Activated CD4-positive, alpha-beta T cell treated with anti-CD3 and anti-CD28 coated beads, Interleukin-2, amount 10 ng/mL, durations not matched to agents 24 days and 14 days (primary cell): ENCODE measurements at regions not wholly inside any gene's neighbourhood (a gene's known extent, or its start where the extent isn't known, plus 50 kb on each side); places are given as distances from the start of the nearest gene placed in this dataset.

Experiments
- DNase-seq: peaks from one replicate; pipeline ENCODE4 v3.0.0; 2022
- H3K27ac Mint-ChIP-seq: one replicate; pipeline ENCODE4 v1.8.0; 2022; ENCODE audit warnings: mild to moderate bottlenecking, mixed read lengths
- H3K27me3 Mint-ChIP-seq: one replicate; pipeline ENCODE4 v1.8.0; 2022; ENCODE audit warnings: mixed read lengths
- H3K36me3 Mint-ChIP-seq: one replicate; pipeline ENCODE4 v1.8.0; 2022; ENCODE audit warnings: low read depth, mild to moderate bottlenecking, mixed read lengths
- H3K4me1 Mint-ChIP-seq: one replicate; pipeline ENCODE4 v1.8.0; 2021; ENCODE audit warnings: mixed read lengths
- H3K4me3 Mint-ChIP-seq: one replicate; pipeline ENCODE4 v1.8.0; 2022; ENCODE audit warnings: mild to moderate bottlenecking, moderate library complexity, mixed read lengths
- H3K9me3 Mint-ChIP-seq: one replicate; pipeline ENCODE4 v1.8.0; 2021; ENCODE audit warnings: mixed read lengths
- intact Hi-C: fragments of 100-400 bp; cut with micrococcal nuclease; formaldehyde crosslinking; loops from one replicate; pipeline ENCODE4 v1.15.1; 2023

GRCh38 chr7:116429986-116430619, 69.4 kb upstream of the CAV2 start:
- Mint-ChIP-seq H3K36me3 (no peaks in the 10 kb centered on the region), H3K27me3 (peaks cover 2% of the 10 kb centered on the region), H3K9me3 (no peaks in the 10 kb centered on the region), H3K4me1 (no peaks in the 10 kb centered on the region), H3K27ac (no peak overlapping the region), H3K4me3 (no peak overlapping the region)
- no peak for DNase-seq
- intact Hi-C loops: no loop called here

GRCh38 chr7:116431787-116432526, 67.6 kb upstream of the CAV2 start:
- Mint-ChIP-seq H3K27ac (no peak overlapping the region), H3K4me1 (no peaks in the 10 kb centered on the region), H3K27me3 (peaks cover 2% of the 10 kb centered on the region), H3K36me3 (no peaks in the 10 kb centered on the region), H3K9me3 (no peaks in the 10 kb centered on the region), H3K4me3 (no peak overlapping the region)
- no peak for DNase-seq
- intact Hi-C loops: no loop called here

- no peak overlapping the region for H3K4me3 Mint-ChIP-seq
- no peaks in the 10 kb centered on the region for H3K9me3 Mint-ChIP-seq
- H3K36me3 Mint-ChIP-seq: no peaks in the 10 kb centered on the region
- intact Hi-C loops: no loop called here
- H3K4me1 Mint-ChIP-seq: no peaks in the 10 kb centered on the region
- no peak overlapping the region for H3K27ac Mint-ChIP-seq
- no peak for DNase-seq
- peaks cover 2% of the 10 kb centered on the region for H3K27me3 Mint-ChIP-seq
Measured at GRCh38 chr7:116432527-116432916, 67.0 kb upstream of the CAV2 start.

GRCh38 chr7:116433246-116433645, 66.3 kb upstream of the CAV2 start:
- no peaks in the 10 kb centered on the region for H3K4me1 Mint-ChIP-seq
- no peak overlapping the region for H3K27ac Mint-ChIP-seq
- no peak for DNase-seq
- intact Hi-C loops: no loop called here
- no peak overlapping the region for H3K4me3 Mint-ChIP-seq
- peaks cover 2% of the 10 kb centered on the region for H3K27me3 Mint-ChIP-seq
- no peaks in the 10 kb centered on the region for H3K9me3 Mint-ChIP-seq
- no peaks in the 10 kb centered on the region for H3K36me3 Mint-ChIP-seq

GRCh38 chr7:116434820-116435341, 64.7 kb upstream of the CAV2 start:
- DNase-seq: no peak
- H3K4me1 Mint-ChIP-seq: no peaks in the 10 kb centered on the region
- H3K27ac Mint-ChIP-seq: no peak overlapping the region
- peaks cover 2% of the 10 kb centered on the region for H3K27me3 Mint-ChIP-seq
- H3K9me3 Mint-ChIP-seq: no peaks in the 10 kb centered on the region
- intact Hi-C loops: no loop called here
- H3K36me3 Mint-ChIP-seq: no peaks in the 10 kb centered on the region
- no peak overlapping the region for H3K4me3 Mint-ChIP-seq

DNA sequence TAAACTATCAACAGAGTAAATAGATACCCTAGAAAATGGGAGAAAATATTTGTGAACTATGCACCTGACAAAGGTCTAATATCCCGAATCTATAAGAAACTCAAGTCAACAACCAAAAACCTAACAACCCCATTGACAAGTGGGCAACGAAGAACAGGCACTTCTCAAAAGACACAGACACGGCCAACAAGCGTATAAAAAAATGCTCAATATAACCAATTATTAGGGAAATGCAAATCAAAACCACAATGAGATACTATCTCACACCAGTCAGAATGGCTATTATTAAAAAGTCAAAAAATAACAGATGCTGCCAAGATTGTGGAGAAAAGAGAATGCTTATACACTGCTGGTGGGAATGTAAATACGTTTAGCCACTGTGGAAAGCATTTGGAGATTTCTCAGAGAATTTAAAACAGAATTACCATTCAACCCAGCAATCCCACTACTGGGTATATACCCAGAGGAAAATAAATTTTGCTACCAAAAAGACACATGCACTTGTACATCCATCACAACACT, 63.2 kb upstream of the CAV2 start:
- Mint-ChIP-seq H3K36me3 (no peaks in the 10 kb centered on the region), H3K27ac (no peak overlapping the region), H3K4me1 (no peaks in the 10 kb centered on the region), H3K27me3 (peaks cover 1% of the 10 kb centered on the region), H3K9me3 (no peaks in the 10 kb centered on the region), H3K4me3 (no peak overlapping the region)
- intact Hi-C loops: no loop called here
- no peak for DNase-seq

DNA sequence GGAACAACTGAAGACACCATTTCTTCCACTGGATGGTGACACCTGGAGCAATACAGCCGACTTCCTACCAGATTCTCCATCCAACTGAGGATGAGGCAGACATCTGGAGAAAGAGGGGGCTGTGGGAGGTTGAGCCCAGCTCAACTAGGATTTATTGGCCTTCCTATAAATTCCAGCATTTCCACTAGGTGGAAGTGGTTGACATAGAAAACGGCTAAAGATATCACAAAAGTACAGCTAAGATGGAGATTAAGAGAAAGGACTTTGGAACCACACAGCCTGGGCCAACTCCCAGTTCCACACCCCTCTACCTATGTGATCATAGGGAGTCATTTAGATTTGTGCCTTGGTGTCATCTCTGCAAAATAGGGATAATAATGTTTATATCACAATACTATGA, 61.3 kb upstream of the CAV2 start:
- Mint-ChIP-seq H3K27me3 (peaks cover 1% of the 10 kb centered on the region), H3K9me3 (no peaks in the 10 kb centered on the region), H3K36me3 (no peaks in the 10 kb centered on the region), H3K27ac (no peak overlapping the region), H3K4me1 (no peaks in the 10 kb centered on the region), H3K4me3 (no peak overlapping the region)
- intact Hi-C loops: no loop called here
- no peak for DNase-seq

GRCh38 chr7:116439005-116439404, 60.5 kb upstream of the CAV2 start:
- Mint-ChIP-seq H3K9me3 (no peaks in the 10 kb centered on the region), H3K4me3 (no peak overlapping the region), H3K27ac (no peak overlapping the region), H3K36me3 (no peaks in the 10 kb centered on the region), H3K4me1 (no peaks in the 10 kb centered on the region), H3K27me3 (peaks cover 1% of the 10 kb centered on the region)
- intact Hi-C loops: no loop called here
- no peak for DNase-seq

DNA sequence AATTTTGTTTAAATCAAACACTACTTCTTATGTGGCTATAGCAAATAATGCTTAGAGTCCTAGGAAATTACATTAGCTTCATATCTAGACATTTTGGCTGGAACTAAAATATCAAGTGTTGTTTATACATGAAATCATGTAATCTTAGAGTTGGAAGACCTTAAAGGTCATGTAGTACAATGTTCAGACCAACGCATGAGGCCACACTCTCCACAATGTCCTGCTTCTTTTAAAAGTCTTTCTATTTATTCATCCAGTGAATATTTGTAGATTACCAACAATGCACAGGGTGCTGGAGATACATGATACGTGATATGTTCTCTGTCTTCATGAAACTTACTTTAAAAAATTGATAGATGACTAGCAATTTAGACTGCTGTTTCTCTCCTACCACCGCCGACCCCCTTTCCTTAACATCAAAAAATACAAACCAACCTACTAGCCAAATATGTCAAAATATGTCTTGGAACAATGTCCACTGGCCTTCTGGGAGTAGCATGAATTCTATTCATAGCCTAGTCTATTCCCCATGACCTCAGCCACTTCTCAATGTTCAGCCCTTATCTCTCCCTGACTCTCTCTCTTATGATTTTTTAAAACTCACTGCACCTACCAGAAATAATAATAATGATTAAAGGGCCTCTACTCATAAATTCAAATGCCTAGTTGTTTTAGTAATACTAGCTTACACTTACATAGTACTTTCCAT, 59.5 kb upstream of the CAV2 start:
- Mint-ChIP-seq H3K36me3 (no peaks in the 10 kb centered on the region), H3K27me3 (peaks cover 4% of the 10 kb centered on the region), H3K9me3 (no peaks in the 10 kb centered on the region), H3K27ac (no peak overlapping the region), H3K4me3 (no peak overlapping the region), H3K4me1 (no peaks in the 10 kb centered on the region)
- DNase-seq: no peak
- intact Hi-C loops: no loop called here

DNA sequence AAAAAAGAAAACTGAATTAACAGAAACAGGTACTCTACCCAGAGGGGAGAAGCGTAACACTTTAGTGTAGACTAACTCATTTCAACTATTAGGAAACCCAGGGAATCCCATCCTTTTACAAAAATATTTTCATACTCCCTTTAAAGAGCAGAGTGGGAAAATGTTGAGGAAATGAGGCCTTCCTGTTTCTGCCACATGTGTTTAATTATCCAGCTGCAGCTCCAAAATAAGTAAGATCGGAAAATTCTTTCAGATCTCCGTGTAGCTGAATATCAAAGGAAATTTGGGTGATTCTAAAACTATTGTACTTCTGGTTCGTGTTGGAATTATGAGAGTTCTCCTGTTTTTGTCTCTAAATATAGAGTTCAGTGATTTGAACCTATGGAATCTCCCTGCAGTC, 58.0 kb upstream of the CAV2 start:
- intact Hi-C loops: no loop called here

DNA sequence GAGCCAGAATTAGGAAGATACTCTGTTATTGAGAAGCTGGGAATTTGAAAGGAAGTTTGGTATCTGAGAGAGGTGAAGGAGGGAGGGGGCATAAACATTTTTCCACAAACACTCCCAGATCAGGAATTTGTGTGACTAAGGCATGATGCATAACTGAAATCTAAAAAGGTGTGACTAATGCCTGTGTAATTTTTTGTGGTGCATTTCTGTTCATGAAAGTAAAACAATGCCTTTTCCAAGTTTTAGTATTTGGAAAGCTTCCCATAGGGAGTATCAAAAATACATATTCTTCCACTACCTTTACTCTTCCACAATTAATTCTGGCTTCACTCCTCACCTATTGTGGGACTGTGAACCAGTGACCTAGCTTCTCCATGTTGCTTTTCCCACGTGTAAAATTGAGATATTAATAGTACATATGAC, 56.4 kb upstream of the CAV2 start:
- peaks cover 11% of the 10 kb centered on the region for H3K27me3 Mint-ChIP-seq
- intact Hi-C loops: no loop called here
- no peak overlapping the region for H3K27ac Mint-ChIP-seq
- no peaks in the 10 kb centered on the region for H3K9me3 Mint-ChIP-seq
- no peak overlapping the region for H3K4me3 Mint-ChIP-seq
- no peaks in the 10 kb centered on the region for H3K36me3 Mint-ChIP-seq
- H3K4me1 Mint-ChIP-seq: no peaks in the 10 kb centered on the region
- DNase-seq: no peak

More for the DNA sequence above, 58.0 kb upstream of the CAV2 start:
- H3K36me3 Mint-ChIP-seq: no peaks in the 10 kb centered on the region
- no peak for DNase-seq
- H3K4me1 Mint-ChIP-seq: no peaks in the 10 kb centered on the region
- H3K9me3 Mint-ChIP-seq: no peaks in the 10 kb centered on the region
- H3K4me3 Mint-ChIP-seq: no peak overlapping the region
- peaks cover 7% of the 10 kb centered on the region for H3K27me3 Mint-ChIP-seq
- no peak overlapping the region for H3K27ac Mint-ChIP-seq

- H3K4me3 Mint-ChIP-seq: no peak overlapping the region
- no peak for DNase-seq
- no peaks in the 10 kb centered on the region for H3K9me3 Mint-ChIP-seq
- intact Hi-C loops: no loop called here
- no peaks in the 10 kb centered on the region for H3K4me1 Mint-ChIP-seq
- H3K27ac Mint-ChIP-seq: no peak overlapping the region
- no peaks in the 10 kb centered on the region for H3K36me3 Mint-ChIP-seq
- H3K27me3 Mint-ChIP-seq: peaks cover 11% of the 10 kb centered on the region
Measured at GRCh38 chr7:116443646-116444045, 55.9 kb upstream of the CAV2 start.

- H3K27ac Mint-ChIP-seq: no peak overlapping the region
- peaks cover 10% of the 10 kb centered on the region for H3K27me3 Mint-ChIP-seq
- H3K36me3 Mint-ChIP-seq: no peaks in the 10 kb centered on the region
- intact Hi-C loops: no loop called here
- no peak for DNase-seq
- H3K4me3 Mint-ChIP-seq: no peak overlapping the region
- no peaks in the 10 kb centered on the region for H3K4me1 Mint-ChIP-seq
- no peaks in the 10 kb centered on the region for H3K9me3 Mint-ChIP-seq
Measured at GRCh38 chr7:116445447-116446211, 53.9 kb upstream of the CAV2 start.
